HepG2 (cell line): ENCODE measurements at regions not wholly inside any gene's neighbourhood (a gene's known extent, or its start where the extent isn't known, plus 50 kb on each side); places are given as distances from the start of the nearest gene placed in this dataset.

Experiments used
- HDAC1 ChIP-seq: sonication (generic); formaldehyde crosslinking; IDR thresholded peaks from 2 replicates; pipeline ENCODE4 v1.5.1; 2020; ENCODE audit warnings: mild to moderate bottlenecking, missing genetic modification reagents
- HNF1A ChIP-seq, 2 experiments: sonication (generic) in 1 of 2; formaldehyde crosslinking in 1 of 2; IDR thresholded peaks; 2 replicates each; pipeline versions ENCODE4 v1.4.0 to v1.6.1; 2016 to 2020; ENCODE audit warnings: borderline replicate concordance in 1 of 2, low read depth in 1 of 2, mild to moderate bottlenecking in 1 of 2, missing genetic modification reagents in 1 of 2
- MED8 ChIP-seq: sonication (generic); formaldehyde crosslinking; IDR thresholded peaks from 2 replicates; pipeline ENCODE4 v1.8.1; 2023; ENCODE audit warnings: mild to moderate bottlenecking, missing genetic modification reagents; ENCODE audit not compliant: insufficient replicate concordance
- RBM22 ChIP-seq: fragments of 200-400 bp; formaldehyde crosslinking; optimal IDR thresholded peaks from 2 replicates; pipeline ENCODE3; 2017; ENCODE audit warnings: mild to moderate bottlenecking, low read length, moderate library complexity
- TF ChIP-seq, protein P1 (sequence below), 2 experiments: fragments of 450-650 bp in 1 of 2; sonication (generic) in 1 of 2; formaldehyde crosslinking in 1 of 2; IDR thresholded peaks; 2 replicates each; pipeline versions ENCODE4 v1.6.1 to v1.8.0; 2016 to 2022; ENCODE audit warnings: antibody characterized with exemption in 1 of 2, mild to moderate bottlenecking in 1 of 2, missing genetic modification reagents in 1 of 2
- TF ChIP-seq, protein P2 (sequence below): sonication (generic); formaldehyde crosslinking; IDR thresholded peaks from 2 replicates; pipeline ENCODE4 v1.8.0; 2022; ENCODE audit warnings: missing genetic modification reagents, mild to moderate bottlenecking, borderline replicate concordance

DNA sequence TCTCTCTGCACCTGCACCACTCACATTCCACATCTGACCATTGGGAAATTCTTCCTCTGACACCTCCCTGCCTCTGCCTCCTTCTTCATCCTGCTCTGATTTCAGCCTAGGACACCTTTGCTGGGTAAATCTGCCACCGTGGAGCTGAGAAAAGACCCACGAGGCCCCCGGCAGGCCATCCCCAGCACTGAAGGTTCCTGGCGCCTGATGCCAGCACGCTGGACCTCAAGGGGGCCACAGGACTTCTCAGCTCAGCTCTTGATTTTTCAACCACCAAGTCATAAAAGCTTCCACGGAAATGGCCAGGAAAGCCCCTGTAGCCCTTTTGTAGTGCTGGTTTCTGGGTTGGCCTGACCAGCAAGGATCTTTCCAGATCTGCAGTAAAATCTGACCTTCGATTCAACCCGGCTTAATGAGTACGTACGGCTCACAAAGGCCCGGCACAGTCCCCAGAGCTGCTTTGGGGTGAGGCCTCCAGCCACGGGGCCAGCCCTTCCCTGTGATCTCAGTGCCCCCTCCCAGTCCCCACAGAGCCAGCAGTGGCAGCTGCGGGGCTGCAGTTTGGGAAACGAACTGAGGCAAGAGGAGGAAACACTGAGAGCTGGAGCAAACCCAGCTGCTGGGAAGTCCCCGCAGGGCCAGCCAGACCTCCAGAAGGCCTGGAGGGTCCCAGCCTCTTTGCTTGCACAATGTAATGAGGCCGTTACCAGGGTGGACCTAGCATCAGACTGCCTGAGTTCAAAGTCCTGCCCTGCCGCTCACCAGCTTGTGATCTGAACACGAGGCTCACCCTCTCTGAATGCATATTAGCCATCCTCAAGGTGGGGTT is 157.5 kb downstream of the BMP7 start (continued):
- TF ChIP-seq, protein P1, sequence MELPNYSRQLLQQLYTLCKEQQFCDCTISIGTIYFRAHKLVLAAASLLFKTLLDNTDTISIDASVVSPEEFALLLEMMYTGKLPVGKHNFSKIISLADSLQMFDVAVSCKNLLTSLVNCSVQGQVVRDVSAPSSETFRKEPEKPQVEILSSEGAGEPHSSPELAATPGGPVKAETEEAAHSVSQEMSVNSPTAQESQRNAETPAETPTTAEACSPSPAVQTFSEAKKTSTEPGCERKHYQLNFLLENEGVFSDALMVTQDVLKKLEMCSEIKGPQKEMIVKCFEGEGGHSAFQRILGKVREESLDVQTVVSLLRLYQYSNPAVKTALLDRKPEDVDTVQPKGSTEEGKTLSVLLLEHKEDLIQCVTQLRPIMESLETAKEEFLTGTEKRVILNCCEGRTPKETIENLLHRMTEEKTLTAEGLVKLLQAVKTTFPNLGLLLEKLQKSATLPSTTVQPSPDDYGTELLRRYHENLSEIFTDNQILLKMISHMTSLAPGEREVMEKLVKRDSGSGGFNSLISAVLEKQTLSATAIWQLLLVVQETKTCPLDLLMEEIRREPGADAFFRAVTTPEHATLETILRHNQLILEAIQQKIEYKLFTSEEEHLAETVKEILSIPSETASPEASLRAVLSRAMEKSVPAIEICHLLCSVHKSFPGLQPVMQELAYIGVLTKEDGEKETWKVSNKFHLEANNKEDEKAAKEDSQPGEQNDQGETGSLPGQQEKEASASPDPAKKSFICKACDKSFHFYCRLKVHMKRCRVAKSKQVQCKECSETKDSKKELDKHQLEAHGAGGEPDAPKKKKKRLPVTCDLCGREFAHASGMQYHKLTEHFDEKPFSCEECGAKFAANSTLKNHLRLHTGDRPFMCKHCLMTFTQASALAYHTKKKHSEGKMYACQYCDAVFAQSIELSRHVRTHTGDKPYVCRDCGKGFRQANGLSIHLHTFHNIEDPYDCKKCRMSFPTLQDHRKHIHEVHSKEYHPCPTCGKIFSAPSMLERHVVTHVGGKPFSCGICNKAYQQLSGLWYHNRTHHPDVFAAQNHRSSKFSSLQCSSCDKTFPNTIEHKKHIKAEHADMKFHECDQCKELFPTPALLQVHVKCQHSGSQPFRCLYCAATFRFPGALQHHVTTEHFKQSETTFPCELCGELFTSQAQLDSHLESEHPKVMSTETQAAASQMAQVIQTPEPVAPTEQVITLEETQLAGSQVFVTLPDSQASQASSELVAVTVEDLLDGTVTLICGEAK (IDR thresholded peaks at IDR 0.05): no peak
- TF ChIP-seq, protein P1 (CRISPR knock-in tag; IDR thresholded peaks at IDR 0.05): 0 out of 2 replicates have a peak, but pooled peaks have one; percentile 40
- TF ChIP-seq MED8: peak; percentile 14
- TF ChIP-seq, protein P2, sequence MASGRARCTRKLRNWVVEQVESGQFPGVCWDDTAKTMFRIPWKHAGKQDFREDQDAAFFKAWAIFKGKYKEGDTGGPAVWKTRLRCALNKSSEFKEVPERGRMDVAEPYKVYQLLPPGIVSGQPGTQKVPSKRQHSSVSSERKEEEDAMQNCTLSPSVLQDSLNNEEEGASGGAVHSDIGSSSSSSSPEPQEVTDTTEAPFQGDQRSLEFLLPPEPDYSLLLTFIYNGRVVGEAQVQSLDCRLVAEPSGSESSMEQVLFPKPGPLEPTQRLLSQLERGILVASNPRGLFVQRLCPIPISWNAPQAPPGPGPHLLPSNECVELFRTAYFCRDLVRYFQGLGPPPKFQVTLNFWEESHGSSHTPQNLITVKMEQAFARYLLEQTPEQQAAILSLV (CRISPR knock-in tag): peak; percentile 50; the same call in 1 of the 2 replicates
- no peak for TF ChIP-seq RBM22
- TF ChIP-seq HNF1A (IDR thresholded peaks at IDR 0.05; ENCODE audit: low read depth): no peak
- TF ChIP-seq HNF1A (CRISPR knock-in tag; IDR thresholded peaks at IDR 0.05; ENCODE audit: borderline replicate concordance): no peak
- no peak for TF ChIP-seq HDAC1 (CRISPR knock-in tag)
